A204.1 (cell line): ENCODE measurements at regions not wholly inside any gene's neighbourhood (a gene's known extent, or its start where the extent isn't known, plus 50 kb on each side); places are given as distances from the start of the nearest gene placed in this dataset.
"Not testable (repeated sequence)": the region's sequence is repeated elsewhere in the genome, so short reads cannot be mapped to it uniquely, and the experiment has no call there.

ENCODE experiments used
- FAIRE-seq: peaks from 2 replicates; lab custom pipeline; 2012; peaks lifted over from hg19 to GRCh38; lab: Jason Lieb, UNC

- no peak for FAIRE-seq
These were observed 354.0 kb upstream of the RGS18 start for GRCh38 chr1:191804311-191804710.

- not testable (repeated sequence) for FAIRE-seq
These were observed 344.7 kb upstream of the RGS18 start for GRCh38 chr1:191813593-191813992.

- no peak for FAIRE-seq
These were observed 340.1 kb upstream of the RGS18 start for GRCh38 chr1:191818198-191818597.

- FAIRE-seq, result no peak
These were observed 326.7 kb upstream of the RGS18 start for GRCh38 chr1:191831572-191831971.

GRCh38 chr1:191839891-191840290 is 318.4 kb upstream of the RGS18 start:
- no peak for FAIRE-seq

GRCh38 chr1:191851799-191852595 is 306.3 kb upstream of the RGS18 start:
- peak; percentile 79 for FAIRE-seq

- FAIRE-seq, result no peak
These were observed 305.4 kb upstream of the RGS18 start for GRCh38 chr1:191852907-191853306.

- FAIRE-seq, result no peak
These were observed 300.7 kb upstream of the RGS18 start for GRCh38 chr1:191857600-191857999.

- no peak for FAIRE-seq
These were observed 292.8 kb upstream of the RGS18 start for GRCh38 chr1:191865479-191865878.

GRCh38 chr1:191866155-191866554 is 292.1 kb upstream of the RGS18 start:
- FAIRE-seq, result no peak

GRCh38 chr1:191869790-191870312 is 288.4 kb upstream of the RGS18 start:
- FAIRE-seq, result no peak

GRCh38 chr1:191870490-191870889 is 287.8 kb upstream of the RGS18 start:
- FAIRE-seq, result no peak

GRCh38 chr1:191875994-191876393 is 282.3 kb upstream of the RGS18 start:
- FAIRE-seq, result no peak

GRCh38 chr1:191876631-191877030 is 281.6 kb upstream of the RGS18 start:
- FAIRE-seq, result no peak

- FAIRE-seq, result no peak
These were observed 275.4 kb upstream of the RGS18 start for GRCh38 chr1:191882870-191883269.

- FAIRE-seq, result peak; percentile 16
These were observed 271.3 kb upstream of the RGS18 start for GRCh38 chr1:191886977-191887376.

- no peak for FAIRE-seq
These were observed 269.2 kb upstream of the RGS18 start for GRCh38 chr1:191888996-191889622.

- FAIRE-seq, result no peak
These were observed 268.6 kb upstream of the RGS18 start for GRCh38 chr1:191889623-191890003.

GRCh38 chr1:191890433-191891088 is 267.7 kb upstream of the RGS18 start:
- no peak for FAIRE-seq

GRCh38 chr1:191892716-191893115 is 265.5 kb upstream of the RGS18 start:
- FAIRE-seq, result no peak

- FAIRE-seq, result no peak
These were observed 263.2 kb upstream of the RGS18 start for GRCh38 chr1:191895049-191895448.

GRCh38 chr1:191895462-191896058 is 262.7 kb upstream of the RGS18 start:
- FAIRE-seq, result no peak

GRCh38 chr1:191897134-191897533 is 261.1 kb upstream of the RGS18 start:
- FAIRE-seq, result no peak
